NOMO-1 treated with DMSO at 0.1 percent for 48 hours (cell line): ENCODE measurements at regions not wholly inside any gene's neighbourhood (a gene's known extent, or its start where the extent isn't known, plus 50 kb on each side); places are given as distances from the start of the nearest gene placed in this dataset.
A peak's percentile ranks its signal among the peaks of the same experiment; 100 is the strongest.
"Not testable (repeated sequence)": the region's sequence is repeated elsewhere in the genome, so short reads cannot be mapped to it uniquely, and the experiment has no call there.

ENCODE experiments used
- DNase-seq: peaks from one replicate; lab custom pipeline; 2025; ENCODE audit not compliant: unreplicated experiment; lab: John Stamatoyannopoulos, UW

DNA sequence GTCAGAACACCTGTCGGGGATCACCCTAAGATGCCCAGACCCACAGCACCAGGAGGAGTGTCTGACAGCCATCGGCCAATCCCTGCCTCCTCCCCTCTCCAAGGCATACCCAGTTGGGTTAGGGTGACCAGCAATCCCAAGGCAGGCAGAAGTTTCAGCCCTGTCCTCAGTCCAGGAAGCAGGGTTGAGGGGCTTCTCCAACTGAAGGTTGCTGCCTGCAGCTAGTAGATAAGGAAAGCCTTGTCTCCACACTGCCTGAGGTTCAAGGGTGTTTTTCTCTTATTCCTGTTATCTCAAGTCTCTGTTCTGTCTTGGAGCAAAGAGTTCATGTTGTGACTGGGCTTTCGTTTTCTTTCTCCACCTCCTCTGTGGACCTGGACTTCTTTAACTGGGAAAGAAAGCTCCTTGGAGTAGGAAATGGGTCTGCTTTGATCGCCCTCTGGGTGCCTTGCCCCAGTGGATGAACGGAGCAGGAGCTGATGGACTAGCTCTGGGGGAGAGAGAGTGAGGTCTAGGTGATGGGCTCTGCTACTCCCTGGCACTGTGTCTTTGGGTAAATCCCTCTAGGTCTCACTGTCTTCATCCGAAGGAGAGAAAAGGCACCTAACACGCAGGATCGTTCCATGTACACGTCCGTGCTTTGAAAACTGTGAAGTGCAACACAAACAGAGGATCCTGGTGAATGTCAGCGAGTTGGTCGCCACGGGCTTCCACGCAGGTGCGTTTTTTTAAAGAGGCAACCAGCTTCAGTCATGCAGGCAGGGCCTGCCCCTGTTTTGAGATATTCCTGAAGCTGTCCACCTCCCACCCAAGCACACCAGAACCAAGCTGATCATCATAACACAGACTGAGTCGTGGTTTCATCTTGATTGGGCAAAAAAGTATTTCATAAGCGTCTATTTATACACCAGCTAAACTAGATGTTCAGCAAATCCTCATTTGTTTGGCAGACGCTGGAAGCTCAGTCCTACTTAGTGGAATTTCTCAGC lies 52.5 kb upstream of the FOXN3 start:
- peak; percentile 75 for DNase-seq

DNA sequence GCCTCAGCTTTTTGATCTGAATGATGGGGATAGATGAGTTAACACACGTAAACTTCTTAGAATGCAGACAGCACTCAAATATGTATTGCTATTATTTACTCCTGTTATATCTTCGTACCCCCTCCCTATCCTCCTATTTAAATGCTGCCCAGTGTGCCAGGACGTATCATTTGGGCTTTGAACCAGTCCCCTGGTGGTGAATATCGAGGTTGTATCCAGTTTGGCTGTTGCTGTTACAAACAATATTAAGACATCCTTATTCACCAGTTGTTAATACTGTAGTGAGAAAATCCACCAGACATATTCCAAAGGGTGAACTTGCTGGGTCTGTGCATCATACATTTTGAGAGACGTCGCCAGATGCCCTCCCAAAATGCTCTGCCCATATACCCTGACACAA lies 51.5 kb upstream of the FOXN3 start:
- no peak for DNase-seq

DNA sequence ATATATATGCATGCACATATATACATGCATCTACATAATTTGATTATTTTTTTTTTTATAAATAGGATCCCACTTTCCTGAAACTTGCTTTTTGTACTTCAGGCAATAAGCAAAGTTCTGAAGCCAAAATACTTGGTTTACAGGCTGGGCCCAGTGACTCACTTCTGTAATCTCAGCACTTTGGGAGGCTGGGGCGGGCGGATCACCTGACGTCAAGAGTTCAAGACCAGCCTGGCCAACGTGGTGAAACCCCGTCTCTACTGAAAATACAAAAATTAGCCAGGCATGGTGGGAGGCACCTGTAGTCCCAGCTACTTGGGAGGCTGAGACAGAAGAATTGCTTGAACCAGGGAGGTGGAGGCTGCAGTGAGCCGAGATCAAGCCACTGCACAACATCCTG lies 51.0 kb upstream of the FOXN3 start:
- DNase-seq, result not testable (repeated sequence)

DNA sequence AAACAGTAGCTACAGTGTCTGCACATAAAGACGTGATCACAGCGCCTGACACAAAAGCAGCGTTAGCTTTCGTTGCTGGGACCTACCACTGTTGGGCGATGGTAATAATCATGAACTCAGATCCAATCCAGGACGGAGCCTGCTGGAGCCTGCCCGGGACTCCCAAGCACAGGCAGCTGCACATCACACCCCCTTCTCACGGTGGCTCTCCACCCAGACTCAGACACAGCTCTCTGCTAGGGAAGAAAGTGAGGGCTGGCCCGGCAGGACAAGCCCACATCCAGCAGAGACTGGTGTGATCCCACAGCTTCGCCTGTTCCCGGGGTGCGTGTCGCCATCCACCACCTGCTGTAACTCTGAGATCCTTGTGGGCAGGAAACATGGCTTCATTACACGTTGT lies 49.9 kb upstream of the FOXN3 start:
- no peak for DNase-seq
